ENCODE measurements at regions not wholly inside any gene's neighbourhood (a gene's known extent, or its start where the extent isn't known, plus 50 kb on each side); places are given as distances from the start of the nearest gene placed in this dataset.

- no peak overlapping the region for H3K27ac Mint-ChIP-seq
These were observed 522.8 kb upstream of the POM121L12 start for GRCh38 chr7:52512656-52513055.

GRCh38 chr7:52507546-52508255 is 527.7 kb upstream of the POM121L12 start:
- H3K36me3 Mint-ChIP-seq (ENCODE audit: low read depth): no peaks in the 10 kb centered on the region
- no peak overlapping the region for H3K27ac Mint-ChIP-seq
- no peak overlapping the region for H3K4me3 Mint-ChIP-seq
- H3K9me3 Mint-ChIP-seq: peaks cover 15% of the 10 kb centered on the region
- H3K4me1 Mint-ChIP-seq (ENCODE audit: low read depth): no peaks in the 10 kb centered on the region
- no peaks in the 10 kb centered on the region for H3K27me3 Mint-ChIP-seq (ENCODE audit: low read depth)

More at GRCh38 chr7:52512656-52513055, 522.8 kb upstream of the POM121L12 start:
- Mint-ChIP-seq H3K27me3 (ENCODE audit: low read depth) (no peaks in the 10 kb centered on the region), H3K36me3 (ENCODE audit: low read depth) (no peaks in the 10 kb centered on the region), H3K4me1 (ENCODE audit: low read depth) (no peaks in the 10 kb centered on the region), H3K4me3 (no peak overlapping the region), H3K9me3 (peaks cover 22% of the 10 kb centered on the region)

- Mint-ChIP-seq H3K4me1 (ENCODE audit: low read depth) (no peaks in the 10 kb centered on the region), H3K27ac (no peak overlapping the region), H3K9me3 (peaks cover 15% of the 10 kb centered on the region), H3K4me3 (no peak overlapping the region), H3K27me3 (ENCODE audit: low read depth) (no peaks in the 10 kb centered on the region), H3K36me3 (ENCODE audit: low read depth) (no peaks in the 10 kb centered on the region)
These were observed 529.1 kb upstream of the POM121L12 start for GRCh38 chr7:52506325-52506724.

GRCh38 chr7:52504561-52504960 is 530.9 kb upstream of the POM121L12 start:
- no peaks in the 10 kb centered on the region for H3K4me1 Mint-ChIP-seq (ENCODE audit: low read depth)
- H3K9me3 Mint-ChIP-seq: peaks cover 15% of the 10 kb centered on the region
- no peaks in the 10 kb centered on the region for H3K27me3 Mint-ChIP-seq (ENCODE audit: low read depth)
- no peak overlapping the region for H3K4me3 Mint-ChIP-seq
- no peak overlapping the region for H3K27ac Mint-ChIP-seq
- H3K36me3 Mint-ChIP-seq (ENCODE audit: low read depth): no peaks in the 10 kb centered on the region

- H3K36me3 Mint-ChIP-seq (ENCODE audit: low read depth): no peaks in the 10 kb centered on the region
- H3K4me1 Mint-ChIP-seq (ENCODE audit: low read depth): no peaks in the 10 kb centered on the region
- H3K9me3 Mint-ChIP-seq: peaks cover 15% of the 10 kb centered on the region
- H3K27me3 Mint-ChIP-seq (ENCODE audit: low read depth): no peaks in the 10 kb centered on the region
- H3K4me3 Mint-ChIP-seq: no peak overlapping the region
- no peak overlapping the region for H3K27ac Mint-ChIP-seq
These were observed 533.2 kb upstream of the POM121L12 start for GRCh38 chr7:52502281-52502680.

- Mint-ChIP-seq H3K27me3 (ENCODE audit: low read depth) (no peaks in the 10 kb centered on the region), H3K9me3 (peaks cover 15% of the 10 kb centered on the region), H3K27ac (no peak overlapping the region), H3K4me3 (no peak overlapping the region), H3K4me1 (ENCODE audit: low read depth) (no peaks in the 10 kb centered on the region), H3K36me3 (ENCODE audit: low read depth) (no peaks in the 10 kb centered on the region)
These were observed 533.7 kb upstream of the POM121L12 start for GRCh38 chr7:52501696-52502095.

GRCh38 chr7:52500841-52501240 is 534.6 kb upstream of the POM121L12 start:
- H3K36me3 Mint-ChIP-seq (ENCODE audit: low read depth): no peaks in the 10 kb centered on the region
- no peak overlapping the region for H3K27ac Mint-ChIP-seq
- no peaks in the 10 kb centered on the region for H3K27me3 Mint-ChIP-seq (ENCODE audit: low read depth)
- H3K9me3 Mint-ChIP-seq: peaks cover 9% of the 10 kb centered on the region
- no peaks in the 10 kb centered on the region for H3K4me1 Mint-ChIP-seq (ENCODE audit: low read depth)
- H3K4me3 Mint-ChIP-seq: no peak overlapping the region

- H3K4me3 Mint-ChIP-seq: no peak overlapping the region
- no peaks in the 10 kb centered on the region for H3K36me3 Mint-ChIP-seq (ENCODE audit: low read depth)
- H3K9me3 Mint-ChIP-seq: no peaks in the 10 kb centered on the region
- no peak overlapping the region for H3K27ac Mint-ChIP-seq
- no peaks in the 10 kb centered on the region for H3K4me1 Mint-ChIP-seq (ENCODE audit: low read depth)
- no peaks in the 10 kb centered on the region for H3K27me3 Mint-ChIP-seq (ENCODE audit: low read depth)
These were observed 537.1 kb upstream of the POM121L12 start for GRCh38 chr7:52498366-52498765.

GRCh38 chr7:52486267-52486666 is 549.2 kb upstream of the POM121L12 start:
- no peak overlapping the region for H3K4me3 Mint-ChIP-seq
- H3K27ac Mint-ChIP-seq: no peak overlapping the region
- H3K27me3 Mint-ChIP-seq (ENCODE audit: low read depth): no peaks in the 10 kb centered on the region
- H3K36me3 Mint-ChIP-seq (ENCODE audit: low read depth): no peaks in the 10 kb centered on the region
- peaks cover 8% of the 10 kb centered on the region for H3K9me3 Mint-ChIP-seq
- no peaks in the 10 kb centered on the region for H3K4me1 Mint-ChIP-seq (ENCODE audit: low read depth)

GRCh38 chr7:52482076-52482475 is 553.4 kb upstream of the POM121L12 start:
- Mint-ChIP-seq H3K9me3 (peaks cover 4% of the 10 kb centered on the region), H3K4me1 (ENCODE audit: low read depth) (no peaks in the 10 kb centered on the region), H3K27me3 (ENCODE audit: low read depth) (no peaks in the 10 kb centered on the region), H3K27ac (no peak overlapping the region), H3K4me3 (no peak overlapping the region), H3K36me3 (ENCODE audit: low read depth) (no peaks in the 10 kb centered on the region)

GRCh38 chr7:52481571-52481970 is 553.9 kb upstream of the POM121L12 start:
- Mint-ChIP-seq H3K9me3 (peaks cover 4% of the 10 kb centered on the region), H3K4me1 (ENCODE audit: low read depth) (no peaks in the 10 kb centered on the region), H3K27ac (no peak overlapping the region), H3K4me3 (no peak overlapping the region), H3K36me3 (ENCODE audit: low read depth) (no peaks in the 10 kb centered on the region), H3K27me3 (ENCODE audit: low read depth) (no peaks in the 10 kb centered on the region)

GRCh38 chr7:52479990-52480389 is 555.4 kb upstream of the POM121L12 start:
- H3K4me1 Mint-ChIP-seq (ENCODE audit: low read depth): no peaks in the 10 kb centered on the region
- no peaks in the 10 kb centered on the region for H3K27me3 Mint-ChIP-seq (ENCODE audit: low read depth)
- H3K9me3 Mint-ChIP-seq: peaks cover 4% of the 10 kb centered on the region
- H3K27ac Mint-ChIP-seq: no peak overlapping the region
- no peak overlapping the region for H3K4me3 Mint-ChIP-seq
- H3K36me3 Mint-ChIP-seq (ENCODE audit: low read depth): no peaks in the 10 kb centered on the region

- H3K27me3 Mint-ChIP-seq (ENCODE audit: low read depth): no peaks in the 10 kb centered on the region
- H3K27ac Mint-ChIP-seq: no peak overlapping the region
- H3K9me3 Mint-ChIP-seq: peaks cover 14% of the 10 kb centered on the region
- H3K4me1 Mint-ChIP-seq (ENCODE audit: low read depth): no peaks in the 10 kb centered on the region
- no peaks in the 10 kb centered on the region for H3K36me3 Mint-ChIP-seq (ENCODE audit: low read depth)
- H3K4me3 Mint-ChIP-seq: no peak overlapping the region
These were observed 560.3 kb upstream of the POM121L12 start for GRCh38 chr7:52475001-52475582.

GRCh38 chr7:52473756-52474155 is 561.7 kb upstream of the POM121L12 start:
- H3K4me3 Mint-ChIP-seq: no peak overlapping the region
- H3K9me3 Mint-ChIP-seq: peaks cover 24% of the 10 kb centered on the region
- no peak overlapping the region for H3K27ac Mint-ChIP-seq
- no peaks in the 10 kb centered on the region for H3K27me3 Mint-ChIP-seq (ENCODE audit: low read depth)
- H3K4me1 Mint-ChIP-seq (ENCODE audit: low read depth): no peaks in the 10 kb centered on the region
- H3K36me3 Mint-ChIP-seq (ENCODE audit: low read depth): no peaks in the 10 kb centered on the region

GRCh38 chr7:52472006-52472620 is 563.3 kb upstream of the POM121L12 start:
- Mint-ChIP-seq H3K9me3 (peaks cover 24% of the 10 kb centered on the region), H3K4me3 (no peak overlapping the region)

More at GRCh38 chr7:52472006-52472620, 563.3 kb upstream of the POM121L12 start:
- H3K4me1 Mint-ChIP-seq (ENCODE audit: low read depth): no peaks in the 10 kb centered on the region
- H3K36me3 Mint-ChIP-seq (ENCODE audit: low read depth): no peaks in the 10 kb centered on the region
- H3K27me3 Mint-ChIP-seq (ENCODE audit: low read depth): no peaks in the 10 kb centered on the region
- H3K27ac Mint-ChIP-seq: no peak overlapping the region

All from T-helper 1 cell treated with Interleukin-12 subunit alpha and Interleukin-12 subunit beta and Interleukin-4 antibody, amounts not matched to agents 30 μg/mL and 1 μg/mL, for 36 hours (primary cell).